HFF-Myc (cell line): ENCODE measurements at regions not wholly inside any gene's neighbourhood (a gene's known extent, or its start where the extent isn't known, plus 50 kb on each side); places are given as distances from the start of the nearest gene placed in this dataset.

Experiments used
- DNase-seq: peaks from one replicate; pipeline ENCODE4 v3.0.0-alpha.2; 2011; ENCODE audit warnings: low read depth; ENCODE audit errors: extremely low read depth
- H3K4me3 ChIP-seq: replicated peaks from 2 replicates; pipeline ENCODE4 v1.5.1; 2011; ENCODE audit warnings: low read depth, mild to moderate bottlenecking, control low read depth, low read length
- CTCF ChIP-seq: IDR thresholded peaks from 2 replicates; pipeline ENCODE4 v1.5.1; 2012; ENCODE audit warnings: mild to moderate bottlenecking, low read depth, low read length, control low read depth; ENCODE audit errors: missing control alignments

- TF ChIP-seq CTCF = no peak
- H3K4me3 ChIP-seq = no peak overlapping the region
- no peak for DNase-seq
These were observed 499.7 kb downstream of the BCL11A start for GRCh38 chr2:60053791-60054190.

- DNase-seq = no peak
- TF ChIP-seq CTCF = no peak
- no peak overlapping the region for H3K4me3 ChIP-seq
These were observed 500.9 kb downstream of the BCL11A start for GRCh38 chr2:60052601-60053000.

- no peak for DNase-seq
- no peak overlapping the region for H3K4me3 ChIP-seq
- no peak for TF ChIP-seq CTCF
These were observed 501.5 kb downstream of the BCL11A start for GRCh38 chr2:60051991-60052390.

DNA sequence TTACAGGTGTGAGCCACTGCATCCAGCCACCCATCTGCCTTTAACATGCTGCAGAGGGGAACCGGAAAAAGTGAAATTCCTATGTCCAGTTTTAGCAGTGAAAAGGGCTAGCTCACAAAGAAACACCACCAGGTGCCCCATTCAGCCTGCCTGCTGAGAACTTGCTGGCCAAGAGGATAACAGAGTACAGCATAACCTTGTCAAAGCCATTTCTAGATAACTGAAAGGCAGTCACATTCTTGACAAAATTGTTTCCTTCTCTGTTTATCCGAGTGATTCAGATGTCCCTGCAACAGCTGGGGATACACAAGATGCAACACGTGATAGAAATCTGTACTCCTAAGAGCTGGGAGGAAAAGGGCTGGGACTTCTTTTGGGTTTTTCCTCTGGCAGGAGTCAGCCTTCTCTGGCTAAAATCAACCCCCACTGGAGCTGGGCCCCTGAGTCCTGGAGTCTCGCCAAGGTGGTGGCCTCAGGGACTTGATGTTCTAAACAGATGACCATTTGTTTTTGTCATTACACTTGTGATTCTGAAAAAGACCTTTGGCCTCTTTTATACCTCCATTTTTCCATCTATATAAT, 505.4 kb downstream of the BCL11A start:
- DNase-seq = no peak
- H3K4me3 ChIP-seq = no peak overlapping the region
- TF ChIP-seq CTCF = no peak

GRCh38 chr2:60047347-60047746, 506.1 kb downstream of the BCL11A start:
- no peak for TF ChIP-seq CTCF
- no peak overlapping the region for H3K4me3 ChIP-seq
- no peak for DNase-seq

DNA sequence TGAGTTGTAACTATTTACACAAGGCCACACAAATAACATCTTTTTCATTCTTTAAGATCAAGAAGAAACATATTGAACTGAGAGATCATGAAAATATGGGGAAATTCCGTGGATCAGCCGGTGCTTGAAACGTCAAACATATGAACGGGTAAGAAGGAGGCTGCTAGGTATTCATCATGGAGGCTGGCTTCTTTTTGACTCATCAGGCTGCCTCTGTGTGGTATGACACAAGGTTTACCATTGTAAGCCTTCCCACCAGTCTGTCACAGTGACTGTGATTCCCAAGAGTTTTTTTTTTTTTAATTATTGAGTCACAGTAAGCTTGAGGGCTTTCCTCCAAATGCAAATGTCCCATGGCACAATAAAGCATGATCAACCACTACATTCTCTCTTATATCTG, 506.9 kb downstream of the BCL11A start:
- H3K4me3 ChIP-seq = no peak overlapping the region
- DNase-seq = no peak
- no peak for TF ChIP-seq CTCF

DNA sequence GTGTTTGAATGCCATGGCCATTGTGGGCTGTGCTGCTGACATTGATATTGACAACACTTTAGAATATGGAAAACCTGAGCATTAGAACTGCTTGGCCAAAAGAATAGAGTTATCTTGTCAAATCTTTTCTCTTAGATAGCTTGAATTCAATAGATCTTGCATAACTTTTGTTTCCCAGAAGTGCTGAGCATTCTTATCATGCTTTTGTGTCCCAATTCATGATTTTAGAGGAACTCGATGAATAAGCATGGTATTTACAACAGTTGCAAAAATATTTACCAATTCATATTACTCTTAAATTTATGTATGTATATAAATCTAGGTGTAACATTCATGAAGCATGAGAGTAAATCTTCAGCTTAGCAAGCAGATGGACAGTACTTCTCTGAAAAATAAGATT, 508.0 kb downstream of the BCL11A start:
- no peak overlapping the region for H3K4me3 ChIP-seq
- DNase-seq = no peak
- no peak for TF ChIP-seq CTCF
